Brain microvascular endothelial cell (primary cell): ENCODE measurements at regions not wholly inside any gene's neighbourhood (a gene's known extent, or its start where the extent isn't known, plus 50 kb on each side); places are given as distances from the start of the nearest gene placed in this dataset.

Experiments used
- DNase-seq: peaks from one replicate; pipeline ENCODE4 v3.0.0-alpha.2; 2020
- H3K27ac ChIP-seq: fragments of 250-450 bp; sonication (Bioruptor Pico); 2 replicates; pipeline ENCODE4 v1.5.1; 2020; ENCODE audit warnings: mild to moderate bottlenecking, moderate library complexity
- H3K27me3 ChIP-seq: fragments of 250-450 bp; sonication (Bioruptor Pico); replicated peaks from 2 replicates; pipeline ENCODE4 v1.5.1; 2020; ENCODE audit warnings: mild to moderate bottlenecking
- H3K36me3 ChIP-seq: fragments of 250-450 bp; sonication (Bioruptor Pico); replicated peaks from 2 replicates; pipeline ENCODE4 v1.5.1; 2020; ENCODE audit warnings: mild to moderate bottlenecking
- H3K4me3 ChIP-seq: 2 replicates; pipeline ENCODE4 v1.5.1; 2011; ENCODE audit warnings: low read depth, mild to moderate bottlenecking, control low read depth, low read length, moderate library complexity
- in situ Hi-C: cut with HindIII; loops from 2 replicates; pipeline ENCODE4 v1.10.0; 2017; ENCODE audit warnings: low sequenced_read_pairs, low pct_ligation_motif_present
- TF ChIP-seq, protein P1 (sequence below): IDR thresholded peaks from 2 replicates; pipeline ENCODE4 v1.5.1; 2011; ENCODE audit warnings: low read depth, mild to moderate bottlenecking, moderate library complexity, low read length, control low read depth, inconsistent platforms; ENCODE audit errors: missing control alignments

- H3K27me3 ChIP-seq, result no peaks in the 10 kb centered on the region
- no peaks in the 10 kb centered on the region for H3K36me3 ChIP-seq
- H3K4me3 ChIP-seq, result no peak overlapping the region
- no peak overlapping the region for H3K27ac ChIP-seq
- DNase-seq, result no peak
- in situ Hi-C loops, result no loop called here
- TF ChIP-seq, protein P1, sequence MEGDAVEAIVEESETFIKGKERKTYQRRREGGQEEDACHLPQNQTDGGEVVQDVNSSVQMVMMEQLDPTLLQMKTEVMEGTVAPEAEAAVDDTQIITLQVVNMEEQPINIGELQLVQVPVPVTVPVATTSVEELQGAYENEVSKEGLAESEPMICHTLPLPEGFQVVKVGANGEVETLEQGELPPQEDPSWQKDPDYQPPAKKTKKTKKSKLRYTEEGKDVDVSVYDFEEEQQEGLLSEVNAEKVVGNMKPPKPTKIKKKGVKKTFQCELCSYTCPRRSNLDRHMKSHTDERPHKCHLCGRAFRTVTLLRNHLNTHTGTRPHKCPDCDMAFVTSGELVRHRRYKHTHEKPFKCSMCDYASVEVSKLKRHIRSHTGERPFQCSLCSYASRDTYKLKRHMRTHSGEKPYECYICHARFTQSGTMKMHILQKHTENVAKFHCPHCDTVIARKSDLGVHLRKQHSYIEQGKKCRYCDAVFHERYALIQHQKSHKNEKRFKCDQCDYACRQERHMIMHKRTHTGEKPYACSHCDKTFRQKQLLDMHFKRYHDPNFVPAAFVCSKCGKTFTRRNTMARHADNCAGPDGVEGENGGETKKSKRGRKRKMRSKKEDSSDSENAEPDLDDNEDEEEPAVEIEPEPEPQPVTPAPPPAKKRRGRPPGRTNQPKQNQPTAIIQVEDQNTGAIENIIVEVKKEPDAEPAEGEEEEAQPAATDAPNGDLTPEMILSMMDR, result no peak
These were observed 256.9 kb downstream of the SQOR start for GRCh38 chr15:45891766-45892165.

DNA sequence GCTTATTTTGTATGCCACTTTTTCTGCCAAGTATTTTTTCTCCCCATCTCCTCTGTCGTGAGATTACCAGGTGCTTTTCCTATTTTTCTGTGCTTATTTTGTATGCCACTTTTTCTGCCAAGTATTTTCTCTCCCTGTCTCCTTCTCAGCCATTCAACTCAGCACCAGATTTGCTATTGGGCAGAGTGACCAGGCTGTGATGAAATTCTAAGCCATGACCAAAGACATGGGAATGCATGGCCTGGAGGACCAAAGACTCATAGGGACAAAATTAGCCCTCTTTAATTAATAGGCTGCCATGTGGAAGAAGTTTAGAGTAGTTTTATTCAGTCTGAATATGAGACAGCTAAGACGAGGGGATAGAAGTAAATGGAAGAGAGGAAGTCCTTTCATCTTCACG, 257.4 kb downstream of the SQOR start:
- no peak for DNase-seq
- TF ChIP-seq, protein P1, result no peak
- Histone ChIP-seq H3K27me3 (no peaks in the 10 kb centered on the region), H3K4me3 (no peak overlapping the region), H3K36me3 (no peaks in the 10 kb centered on the region), H3K27ac (no peak overlapping the region)
- in situ Hi-C loops, result no loop called here

- TF ChIP-seq, protein P1, result no peak
- no peak overlapping the region for H3K4me3 ChIP-seq
- no peaks in the 10 kb centered on the region for H3K27me3 ChIP-seq
- in situ Hi-C loops, result no loop called here
- H3K36me3 ChIP-seq, result no peaks in the 10 kb centered on the region
- H3K27ac ChIP-seq, result no peak overlapping the region
- DNase-seq, result no peak
These were observed 268.5 kb downstream of the SQOR start for GRCh38 chr15:45903283-45903682.

DNA sequence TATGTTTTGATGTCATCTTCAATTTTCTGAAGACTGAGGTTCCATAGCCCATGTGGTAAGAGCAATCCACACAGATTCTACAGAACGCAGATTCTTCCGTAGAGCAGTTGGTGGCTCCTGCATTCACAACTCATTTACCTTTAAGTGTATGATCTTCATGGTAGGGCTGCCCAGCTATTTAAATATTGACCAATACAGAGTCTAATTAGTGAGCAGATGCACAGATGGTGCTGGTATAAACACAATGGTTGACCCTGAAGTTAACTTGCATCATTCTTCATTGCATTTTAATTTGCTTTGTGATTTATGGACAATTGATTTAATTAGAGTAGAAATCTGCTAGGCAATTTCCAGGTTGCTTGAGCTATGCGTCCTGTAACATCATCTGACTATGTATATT, 269.2 kb downstream of the SQOR start:
- TF ChIP-seq, protein P1, result no peak
- H3K4me3 ChIP-seq, result no peak overlapping the region
- DNase-seq, result no peak
- H3K27ac ChIP-seq, result no peak overlapping the region
- in situ Hi-C loops, result no loop called here
- no peaks in the 10 kb centered on the region for H3K36me3 ChIP-seq
- H3K27me3 ChIP-seq, result no peaks in the 10 kb centered on the region

DNA sequence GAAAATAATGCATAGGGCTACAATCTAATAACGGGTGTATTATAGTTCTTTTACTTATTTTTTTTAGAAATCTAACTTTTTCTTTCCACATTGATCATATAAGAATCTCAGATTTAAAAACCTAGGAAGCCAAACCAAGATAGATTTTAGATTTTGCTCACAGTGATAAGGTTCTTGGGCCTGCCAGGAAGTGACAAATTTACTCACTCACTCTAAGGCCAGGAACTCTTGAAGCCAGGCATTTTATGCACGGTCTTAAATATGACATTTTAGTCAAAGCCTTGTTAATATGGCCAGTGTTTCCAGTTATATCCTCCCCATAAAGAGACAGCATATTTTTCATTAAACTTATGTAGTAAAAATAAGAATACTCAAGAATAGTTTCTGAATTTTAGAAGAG, 271.4 kb downstream of the SQOR start:
- no peak overlapping the region for H3K4me3 ChIP-seq
- TF ChIP-seq, protein P1, result no peak
- no peak for DNase-seq
- H3K36me3 ChIP-seq, result no peaks in the 10 kb centered on the region
- in situ Hi-C loops, result no loop called here
- H3K27me3 ChIP-seq, result no peaks in the 10 kb centered on the region
- H3K27ac ChIP-seq, result no peak overlapping the region

DNA sequence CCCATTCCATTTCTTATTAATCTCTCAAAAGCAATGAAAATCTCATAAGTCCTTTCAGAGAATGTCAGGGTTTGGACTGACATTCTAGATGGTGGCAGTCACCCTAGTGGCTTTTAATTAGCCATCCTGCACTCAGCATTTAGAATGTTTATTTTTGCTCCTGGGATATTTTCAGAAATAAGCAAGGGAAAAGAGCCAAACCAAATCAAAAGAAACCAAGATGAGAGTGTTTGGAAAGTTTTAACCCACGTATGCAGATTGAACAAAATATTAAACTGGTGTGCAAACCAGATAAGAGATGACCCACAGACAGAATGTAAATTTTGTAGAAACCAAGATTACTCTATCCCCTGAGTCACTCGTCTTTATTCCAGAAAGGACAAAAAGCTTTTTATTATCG, 275.8 kb downstream of the SQOR start:
- Histone ChIP-seq H3K36me3 (no peaks in the 10 kb centered on the region), H3K4me3 (no peak overlapping the region), H3K27ac (no peak overlapping the region), H3K27me3 (no peaks in the 10 kb centered on the region)
- in situ Hi-C loops, result no loop called here
- TF ChIP-seq, protein P1, result no peak
- DNase-seq, result no peak
